CD14-positive monocyte (primary cell): ENCODE measurements at regions not wholly inside any gene's neighbourhood (a gene's known extent, or its start where the extent isn't known, plus 50 kb on each side); places are given as distances from the start of the nearest gene placed in this dataset.

Experiments used
- DNase-seq, 3 donors: peaks; one replicate each; pipeline ENCODE4 v3.0.0-alpha.2; 2011 to 2022
- H2AFZ ChIP-seq: 2 replicates; pipeline ENCODE4 v1.6.0; 2012; ENCODE audit warnings: mild to moderate bottlenecking, low read depth, low read length, inconsistent platforms; ENCODE audit not compliant: insufficient read depth, poor library complexity, severe bottlenecking
- H3K27ac ChIP-seq, 2 donors: 1 replicate in 1 of 2; 2 replicates in 1 of 2; pipeline ENCODE4 v1.5.1; 2012 to 2013; ENCODE audit warnings: low read length in 2 of 2, control low read depth in 1 of 2, inconsistent platforms in 1 of 2, low read depth in 1 of 2, mild to moderate bottlenecking in 1 of 2
- H3K27me3 ChIP-seq, 2 donors: one replicate each; pipeline versions ENCODE4 v1.6.0 to v1.6.1; 2011 to 2013; ENCODE audit warnings: low read length in 2 of 2; ENCODE audit not compliant: control insufficient read depth in 2 of 2, insufficient read depth in 2 of 2
- H3K36me3 ChIP-seq, 2 donors: replicated peaks in 1 of 2; 1 replicate in 1 of 2; 2 replicates in 1 of 2; pipeline versions ENCODE4 v1.5.1 to v1.6.1; 2012 to 2013; ENCODE audit warnings: low read length in 2 of 2, control low read depth in 1 of 2, inconsistent platforms in 1 of 2, mild to moderate bottlenecking in 1 of 2; ENCODE audit not compliant: insufficient read depth in 2 of 2, control insufficient read depth in 1 of 2
- H3K4me1 ChIP-seq, 2 donors: 1 replicate in 1 of 2; 2 replicates in 1 of 2; pipeline versions ENCODE4 v1.5.1 to v1.6.1; 2012 to 2013; ENCODE audit warnings: low read length in 2 of 2, control low read depth in 1 of 2, inconsistent platforms in 1 of 2, mild to moderate bottlenecking in 1 of 2, moderate library complexity in 1 of 2; ENCODE audit not compliant: insufficient read depth in 2 of 2, control insufficient read depth in 1 of 2
- H3K4me2 ChIP-seq: replicated peaks from 2 replicates; pipeline ENCODE3; 2012; ENCODE audit warnings: low read length, moderate library complexity, mild to moderate bottlenecking; ENCODE audit not compliant: poor library complexity, severe bottlenecking; ENCODE audit errors: extremely low read depth
- H3K4me3 ChIP-seq, 3 experiments: fragments of 200-600 bp in 1 of 3; sonication (generic) in 1 of 3; replicated peaks in 1 of 3; 1 replicate in 2 of 3; 2 replicates in 1 of 3; pipeline ENCODE4 v1.5.1; 2011 to 2013; ENCODE audit warnings: low read length in 3 of 3, mild to moderate bottlenecking in 3 of 3, control low read depth in 2 of 3, low read depth in 2 of 3, inconsistent platforms in 1 of 3, moderate library complexity in 1 of 3
- H3K79me2 ChIP-seq: 2 replicates; pipeline ENCODE4 v1.6.0; 2012; ENCODE audit warnings: mild to moderate bottlenecking, control low read depth, inconsistent platforms, low read length, moderate library complexity; ENCODE audit not compliant: insufficient read depth
- H3K9ac ChIP-seq: 2 replicates; pipeline ENCODE4 v1.6.0; 2017; ENCODE audit warnings: low read length, mild to moderate bottlenecking; ENCODE audit not compliant: insufficient read depth, poor library complexity, severe bottlenecking
- H3K9me3 ChIP-seq, 2 donors: replicated peaks in 1 of 2; 1 replicate in 1 of 2; 2 replicates in 1 of 2; pipeline versions ENCODE4 v1.5.1 to v1.6.1; 2012 to 2013; ENCODE audit warnings: low read length in 2 of 2, control low read depth in 1 of 2; ENCODE audit not compliant: control insufficient read depth in 1 of 2, insufficient read depth in 1 of 2
- H4K20me1 ChIP-seq: 2 replicates; pipeline ENCODE4 v1.6.0; 2012; ENCODE audit warnings: mild to moderate bottlenecking, low read length, control low read depth, moderate library complexity; ENCODE audit not compliant: insufficient read depth
- H3K27ac Mint-ChIP-seq, 7 donors: one replicate each; pipeline ENCODE4 v1.8.0; 2020; ENCODE audit warnings: mild to moderate bottlenecking in 7 of 7, mixed read lengths in 7 of 7, moderate library complexity in 6 of 7, inconsistent platforms in 2 of 7
- H3K27me3 Mint-ChIP-seq, 3 donors: one replicate each; pipeline ENCODE4 v1.8.0; 2021 to 2022; ENCODE audit warnings: low read depth in 3 of 3, mild to moderate bottlenecking in 3 of 3, mixed read lengths in 3 of 3, moderate library complexity in 3 of 3, inconsistent platforms in 1 of 3
- H3K36me3 Mint-ChIP-seq, 2 donors: one replicate each; pipeline ENCODE4 v1.8.0; 2020; ENCODE audit warnings: mixed read lengths in 2 of 2, inconsistent platforms in 1 of 2, mild to moderate bottlenecking in 1 of 2
- H3K4me1 Mint-ChIP-seq: one replicate; pipeline ENCODE4 v1.8.0; 2020; ENCODE audit warnings: mild to moderate bottlenecking, mixed read lengths
- H3K4me3 Mint-ChIP-seq, 2 donors: one replicate each; pipeline ENCODE4 v1.8.0; 2020; ENCODE audit warnings: mild to moderate bottlenecking in 2 of 2, mixed read lengths in 2 of 2, moderate library complexity in 1 of 2
- H3K9me3 Mint-ChIP-seq, 7 donors: one replicate each; pipeline ENCODE4 v1.8.0; 2020 to 2022; ENCODE audit warnings: mixed read lengths in 7 of 7, mild to moderate bottlenecking in 6 of 7, moderate library complexity in 6 of 7, inconsistent platforms in 2 of 7
- CTCF ChIP-seq: fragments of 200-600 bp; IDR thresholded peaks from one replicate; pipeline ENCODE4 v1.8.0; 2022; ENCODE audit warnings: antibody characterized with exemption, mild to moderate bottlenecking
- WGBS: methylation state at CpG from one replicate; pipeline ENCODE4 v1.1.5; 2013; ENCODE audit warnings: missing lambda C conversion rate; ENCODE audit not compliant: insufficient coverage; 5-methylcytosine and 5-hydroxymethylcytosine counted together
- intact Hi-C, 2 donors: fragments of 100-400 bp; cut with micrococcal nuclease; formaldehyde crosslinking; loops; one replicate each; pipeline versions ENCODE4 v1.15.0 to v1.15.1; 2023

- Mint-ChIP-seq H3K9me3 (peaks cover 0 to 5% (median 0%) of the 10 kb centered on the region in 7 donors), H3K27me3 (peaks cover 0 to 2% (median 0%) of the 10 kb centered on the region in 3 donors), H3K4me1 (no peaks in the 10 kb centered on the region), H3K36me3 (peaks cover 0 to 36% of the 10 kb centered on the region in 2 donors), H3K4me3 (no peak overlapping the region), H3K27ac (no peak overlapping the region)
- Histone ChIP-seq H3K79me2 (no peaks in the 10 kb centered on the region), H3K9ac (no peak overlapping the region), H3K36me3 (peaks cover 0 to 6% of the 10 kb centered on the region in 2 donors), H3K4me2 (no peak overlapping the region), H3K4me1 (no peaks in the 10 kb centered on the region), H2AFZ (no peak overlapping the region), H3K9me3 (no peaks in the 10 kb centered on the region), H3K27ac (no peak overlapping the region), H4K20me1 (no peaks in the 10 kb centered on the region), H3K27me3 (no peaks in the 10 kb centered on the region), H3K4me3 (no peak overlapping the region)
- TF ChIP-seq CTCF: no peak
- no peak for DNase-seq
- intact Hi-C loops: no loop called here
- WGBS: 60% methylated on average over 1 of the region's 2 CpGs
Observed at GRCh38 chrY:13872696-13873095, 113.6 kb downstream of the VCY start.

GRCh38 chrY:13878506-13878905, 107.8 kb downstream of the VCY start:
- WGBS: no CpG with 5 or more reads among the region's 2 CpGs
- intact Hi-C loops: no loop called here
- Histone ChIP-seq H3K79me2 (no peaks in the 10 kb centered on the region), H3K4me1 (no peaks in the 10 kb centered on the region), H3K9me3 (no peaks in the 10 kb centered on the region), H3K4me2 (no peak overlapping the region), H3K27me3 (no peaks in the 10 kb centered on the region), H3K4me3 (no peak overlapping the region), H2AFZ (no peak overlapping the region), H3K36me3 (no peaks in the 10 kb centered on the region), H3K9ac (no peak overlapping the region), H4K20me1 (no peaks in the 10 kb centered on the region), H3K27ac (no peak overlapping the region)
- Mint-ChIP-seq H3K4me1 (no peaks in the 10 kb centered on the region), H3K4me3 (no peak overlapping the region), H3K9me3 (peaks cover 0 to 5% (median 0%) of the 10 kb centered on the region in 7 donors), H3K27me3 (peaks cover 0 to 2% (median 0%) of the 10 kb centered on the region in 3 donors), H3K36me3 (peaks cover 0 to 11% of the 10 kb centered on the region in 2 donors), H3K27ac (no peak overlapping the region)
- no peak for DNase-seq
- TF ChIP-seq CTCF: no peak
